Colonic mucosa (tissue), 4 donors: ENCODE measurements at regions not wholly inside any gene's neighbourhood (a gene's known extent, or its start where the extent isn't known, plus 50 kb on each side); places are given as distances from the start of the nearest gene placed in this dataset.

Experiments used
- DNase-seq: peaks from one replicate; pipeline ENCODE4 v3.0.0-alpha.2; 2020
- H3K27ac ChIP-seq: fragments of 200-600 bp; one replicate; pipeline ENCODE4 v1.8.0; 2021
- H3K27me3 ChIP-seq: fragments of 200-600 bp; one replicate; pipeline ENCODE4 v1.8.0; 2021
- H3K36me3 ChIP-seq: fragments of 200-600 bp; one replicate; pipeline ENCODE4 v1.8.0; 2021
- H3K4me1 ChIP-seq: fragments of 200-600 bp; one replicate; pipeline ENCODE4 v1.8.0; 2021; ENCODE audit warnings: mild to moderate bottlenecking
- H3K4me3 ChIP-seq: fragments of 200-600 bp; one replicate; pipeline ENCODE4 v1.8.0; 2021
- H3K9ac ChIP-seq, 2 donors: one replicate each; pipeline ENCODE4 v1.7.0; 2013; ENCODE audit warnings: control low read depth in 2 of 2, low read depth in 2 of 2, low read length in 2 of 2
- H3K9me3 ChIP-seq: fragments of 200-600 bp; one replicate; pipeline ENCODE4 v1.8.0; 2021
- CTCF ChIP-seq: fragments of 200-600 bp; IDR thresholded peaks from one replicate; pipeline ENCODE4 v1.8.0; 2022; ENCODE audit warnings: antibody characterized with exemption, mild to moderate bottlenecking
- intact Hi-C: fragments of 100-400 bp; cut with DNase I; formaldehyde crosslinking; loops from one replicate; pipeline ENCODE4 v1.14.1; 2022
- donor health status: healthy.
- donor health status: DM: no; HTN: no; CAD: no.
- donor health status: DM: no; HTN: no; CAD: no.

DNA sequence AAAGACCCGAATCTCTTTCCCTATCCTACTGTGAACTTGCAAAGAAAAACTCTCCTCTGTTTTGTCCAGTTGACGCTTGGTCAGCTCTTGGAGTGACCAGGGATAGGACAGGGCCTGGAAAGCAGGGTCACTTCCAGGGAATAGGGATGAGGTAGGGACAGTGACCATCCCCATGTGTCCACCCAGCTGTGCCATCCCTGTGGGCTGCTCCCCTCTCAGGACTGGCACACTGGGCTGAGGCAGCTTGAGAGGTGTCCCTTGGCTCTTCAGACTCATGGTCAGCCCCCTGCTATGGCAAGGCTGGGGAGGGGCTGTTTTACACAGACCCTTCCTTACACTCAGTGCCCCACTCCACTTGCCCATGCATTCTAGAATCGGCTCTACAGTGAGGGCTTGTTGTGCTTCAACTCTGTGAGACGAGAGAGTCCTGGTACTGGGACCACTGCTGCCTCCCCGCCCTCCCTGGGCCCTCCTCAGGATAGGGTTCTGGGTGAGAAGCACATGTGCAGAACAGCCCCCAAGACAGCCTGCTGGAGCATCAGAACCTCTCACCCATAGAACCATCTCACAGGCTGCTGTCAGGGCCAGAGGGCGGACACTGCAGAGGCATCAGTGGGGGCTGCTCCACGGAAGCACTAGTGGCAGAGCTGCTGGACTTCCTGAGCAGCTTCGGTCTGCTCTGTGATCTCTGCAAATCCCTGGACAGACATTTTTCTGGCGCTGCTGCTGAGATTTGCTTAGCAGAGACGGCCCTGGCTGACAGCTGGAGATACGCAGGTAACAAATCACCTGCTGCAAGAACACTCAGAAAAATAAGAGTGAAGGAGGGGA, 202.8 kb upstream of the CXCL12 start:
- no peak for DNase-seq
- Histone ChIP-seq H3K4me1 (no peaks in the 10 kb centered on the region), H3K9ac (no peak overlapping the region), H3K9me3 (no peaks in the 10 kb centered on the region), H3K4me3 (no peak overlapping the region), H3K27me3 (no peaks in the 10 kb centered on the region), H3K36me3 (no peaks in the 10 kb centered on the region), H3K27ac (no peak overlapping the region)
- intact Hi-C loops: no loop called here
- no peak for TF ChIP-seq CTCF

- no peak overlapping the region for H3K4me3 ChIP-seq
- DNase-seq: no peak
- no peaks in the 10 kb centered on the region for H3K36me3 ChIP-seq
- no peak for TF ChIP-seq CTCF
- H3K9me3 ChIP-seq: no peaks in the 10 kb centered on the region
- no peak overlapping the region for H3K9ac ChIP-seq
- intact Hi-C loops: no loop called here
- no peaks in the 10 kb centered on the region for H3K27me3 ChIP-seq
- no peaks in the 10 kb centered on the region for H3K4me1 ChIP-seq
- no peak overlapping the region for H3K27ac ChIP-seq
Observed at GRCh38 chr10:44589181-44589943, 204.5 kb upstream of the CXCL12 start.

- no peak for DNase-seq
- Histone ChIP-seq H3K27me3 (no peaks in the 10 kb centered on the region), H3K9ac (no peak overlapping the region), H3K9me3 (no peaks in the 10 kb centered on the region), H3K4me3 (no peak overlapping the region), H3K27ac (no peak overlapping the region), H3K36me3 (no peaks in the 10 kb centered on the region), H3K4me1 (no peaks in the 10 kb centered on the region)
- TF ChIP-seq CTCF: no peak
- intact Hi-C loops: no loop called here
Observed at GRCh38 chr10:44589944-44590449, 205.1 kb upstream of the CXCL12 start.

DNA sequence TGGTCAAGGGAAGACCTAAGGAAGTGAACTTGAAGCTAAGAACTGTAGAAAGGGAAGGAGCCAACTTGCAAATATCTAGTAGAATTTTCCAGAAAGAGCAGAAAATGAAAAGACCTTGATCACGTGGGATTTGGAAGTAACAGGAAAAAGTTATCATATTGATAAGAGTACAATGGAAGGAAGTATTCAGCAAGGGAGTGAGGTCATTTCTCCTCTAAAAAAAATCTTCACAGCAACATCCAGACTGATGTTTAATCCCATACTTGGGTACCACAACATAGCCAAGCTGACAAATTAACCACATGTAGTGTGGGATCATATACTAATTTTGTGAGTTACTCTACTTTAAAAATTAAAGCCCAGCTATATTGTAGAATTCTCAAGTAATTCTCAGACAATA, 207.0 kb upstream of the CXCL12 start:
- H3K36me3 ChIP-seq: no peaks in the 10 kb centered on the region

More for the DNA sequence above, 207.0 kb upstream of the CXCL12 start:
- H3K4me1 ChIP-seq: no peaks in the 10 kb centered on the region
- no peaks in the 10 kb centered on the region for H3K27me3 ChIP-seq
- no peak overlapping the region for H3K9ac ChIP-seq
- H3K4me3 ChIP-seq: no peak overlapping the region
- intact Hi-C loops: no loop called here
- no peaks in the 10 kb centered on the region for H3K9me3 ChIP-seq
- no peak overlapping the region for H3K27ac ChIP-seq
- no peak for TF ChIP-seq CTCF
- no peak for DNase-seq
